Upper lobe of right lung (tissue), 1 donor: ENCODE measurements at regions not wholly inside any gene's neighbourhood (a gene's known extent, or its start where the extent isn't known, plus 50 kb on each side); places are given as distances from the start of the nearest gene placed in this dataset.
A peak's percentile ranks its signal among the peaks of the same experiment; 100 is the strongest.

Experiments
- ATAC-seq: fragments of 200-7000 bp; cut with Tn5 transposase; one replicate; pipeline ENCODE4 v1.9.1; 2020; ENCODE audit warnings: mild to moderate bottlenecking, moderate library complexity
- DNase-seq: peaks from one replicate; pipeline ENCODE4 v3.0.0-alpha.2; 2020
- H3K27ac ChIP-seq: fragments of 200-600 bp; one replicate; pipeline ENCODE4 v1.8.0; 2022
- H3K27me3 ChIP-seq: fragments of 200-600 bp; one replicate; pipeline ENCODE4 v1.8.0; 2022; ENCODE audit warnings: mild to moderate bottlenecking
- H3K36me3 ChIP-seq: fragments of 200-600 bp; one replicate; pipeline ENCODE4 v1.8.0; 2022
- H3K4me1 ChIP-seq: fragments of 200-600 bp; one replicate; pipeline ENCODE4 v1.8.0; 2022
- H3K4me3 ChIP-seq: fragments of 200-600 bp; one replicate; pipeline ENCODE4 v1.8.0; 2022; ENCODE audit warnings: mild to moderate bottlenecking
- H3K9me3 ChIP-seq: fragments of 200-600 bp; one replicate; pipeline ENCODE4 v1.8.0; 2022
- CTCF ChIP-seq: fragments of 200-600 bp; IDR thresholded peaks from one replicate; pipeline ENCODE4 v1.8.0; 2022; ENCODE audit warnings: antibody characterized with exemption
- intact Hi-C: fragments of 100-400 bp; cut with DNase I; formaldehyde crosslinking; loops from one replicate; pipeline ENCODE4 v1.11.0; 2022
- donor health status: DM: no; HTN: yes; CAD: no; lungs with severe emphysema.

- Histone ChIP-seq H3K27ac (no peak overlapping the region), H3K27me3 (no peaks in the 10 kb centered on the region), H3K9me3 (no peaks in the 10 kb centered on the region), H3K4me1 (peaks cover 10% of the 10 kb centered on the region), H3K4me3 (no peak overlapping the region), H3K36me3 (no peaks in the 10 kb centered on the region)
- ATAC-seq (no peak), DNase-seq (no peak)
- intact Hi-C loops: no loop called here
- TF ChIP-seq CTCF: no peak
Observed at GRCh38 chr1:5601516-5601915, 390.7 kb downstream of the NPHP4 start.

- Histone ChIP-seq H3K4me1 (peaks cover 10% of the 10 kb centered on the region), H3K9me3 (no peaks in the 10 kb centered on the region), H3K27me3 (no peaks in the 10 kb centered on the region), H3K36me3 (no peaks in the 10 kb centered on the region), H3K27ac (no peak overlapping the region), H3K4me3 (no peak overlapping the region)
- intact Hi-C loops: no loop called here
- ATAC-seq (no peak), DNase-seq (no peak)
- TF ChIP-seq CTCF: no peak
Observed at GRCh38 chr1:5599541-5599940, 392.7 kb downstream of the NPHP4 start.

- intact Hi-C loops: no loop called here
- no peak overlapping the region for H3K27ac ChIP-seq
Observed at GRCh38 chr1:5598824-5599395, 393.3 kb downstream of the NPHP4 start.

GRCh38 chr1:5597991-5598823 lies 394.0 kb downstream of the NPHP4 start:
- TF ChIP-seq CTCF: no peak
- Histone ChIP-seq H3K4me1 (peaks cover 10% of the 10 kb centered on the region), H3K27ac (no peak overlapping the region), H3K36me3 (no peaks in the 10 kb centered on the region), H3K4me3 (no peak overlapping the region), H3K27me3 (no peaks in the 10 kb centered on the region), H3K9me3 (no peaks in the 10 kb centered on the region)
- ATAC-seq (peak; percentile 45), DNase-seq (no peak)
- intact Hi-C loops: no loop called here

More at GRCh38 chr1:5598824-5599395, 393.3 kb downstream of the NPHP4 start:
- no peaks in the 10 kb centered on the region for H3K36me3 ChIP-seq
- no peak for DNase-seq
- no peaks in the 10 kb centered on the region for H3K9me3 ChIP-seq
- peaks cover 10% of the 10 kb centered on the region for H3K4me1 ChIP-seq
- peak; percentile 4 for TF ChIP-seq CTCF
- ATAC-seq: no peak
- H3K27me3 ChIP-seq: no peaks in the 10 kb centered on the region
- no peak overlapping the region for H3K4me3 ChIP-seq

GRCh38 chr1:5597171-5597850 lies 394.9 kb downstream of the NPHP4 start:
- intact Hi-C loops: no loop called here
- DNase-seq (no peak), ATAC-seq (no peak)
- no peak overlapping the region for H3K4me3 ChIP-seq
- no peaks in the 10 kb centered on the region for H3K9me3 ChIP-seq
- H3K27me3 ChIP-seq: no peaks in the 10 kb centered on the region
- peaks cover 10% of the 10 kb centered on the region for H3K4me1 ChIP-seq
- H3K36me3 ChIP-seq: no peaks in the 10 kb centered on the region
- TF ChIP-seq CTCF: no peak
- H3K27ac ChIP-seq: no peak overlapping the region
